ENCODE measurements at regions not wholly inside any gene's neighbourhood (a gene's known extent, or its start where the extent isn't known, plus 50 kb on each side); places are given as distances from the start of the nearest gene placed in this dataset.

- no peak for DNase-seq (ENCODE audit: insufficient read length, low spot score)
- FAIRE-seq: no peak
These were observed 167.8 kb downstream of the RAB28 start for GRCh38 chr4:13316354-13316753.

GRCh38 chr4:13313856-13314255 lies 170.3 kb downstream of the RAB28 start:
- no peak for DNase-seq (ENCODE audit: insufficient read length, low spot score)
- no peak for FAIRE-seq

GRCh38 chr4:13312264-13312663 lies 171.9 kb downstream of the RAB28 start:
- DNase-seq (ENCODE audit: insufficient read length, low spot score): no peak
- no peak for FAIRE-seq

GRCh38 chr4:13309751-13310150 lies 174.4 kb downstream of the RAB28 start:
- FAIRE-seq (no peak), DNase-seq (ENCODE audit: insufficient read length, low spot score) (no peak)

GRCh38 chr4:13306356-13306755 lies 177.8 kb downstream of the RAB28 start:
- FAIRE-seq: no peak
- no peak for DNase-seq (ENCODE audit: insufficient read length, low spot score)

GRCh38 chr4:13302876-13303275 lies 181.3 kb downstream of the RAB28 start:
- no peak for FAIRE-seq
- DNase-seq (ENCODE audit: insufficient read length, low spot score): no peak

GRCh38 chr4:13299343-13299742 lies 184.8 kb downstream of the RAB28 start:
- FAIRE-seq: no peak
- no peak for DNase-seq (ENCODE audit: insufficient read length, low spot score)

- FAIRE-seq (no peak), DNase-seq (ENCODE audit: insufficient read length, low spot score) (no peak)
These were observed 185.5 kb downstream of the RAB28 start for GRCh38 chr4:13298655-13299054.

- DNase-seq (ENCODE audit: insufficient read length, low spot score) (no peak), FAIRE-seq (no peak)
These were observed 187.2 kb downstream of the RAB28 start for GRCh38 chr4:13296986-13297385.

- DNase-seq (ENCODE audit: insufficient read length, low spot score) (no peak), FAIRE-seq (no peak)
These were observed 189.1 kb downstream of the RAB28 start for GRCh38 chr4:13294961-13295605.

- FAIRE-seq (no peak), DNase-seq (ENCODE audit: insufficient read length, low spot score) (no peak)
These were observed 191.8 kb downstream of the RAB28 start for GRCh38 chr4:13292372-13292771.

- FAIRE-seq (no peak), DNase-seq (ENCODE audit: insufficient read length, low spot score) (no peak)
These were observed 194.7 kb downstream of the RAB28 start for GRCh38 chr4:13289391-13289790.

- FAIRE-seq (no peak), DNase-seq (ENCODE audit: insufficient read length, low spot score) (no peak)
These were observed 198.8 kb downstream of the RAB28 start for GRCh38 chr4:13285336-13285735.

GRCh38 chr4:13284932-13285331 lies 199.2 kb downstream of the RAB28 start:
- no peak for DNase-seq (ENCODE audit: insufficient read length, low spot score)
- no peak for FAIRE-seq

GRCh38 chr4:13276357-13276756 lies 207.8 kb downstream of the RAB28 start:
- no peak for FAIRE-seq
- no peak for DNase-seq (ENCODE audit: insufficient read length, low spot score)

GRCh38 chr4:13268703-13269102 lies 215.4 kb downstream of the RAB28 start:
- DNase-seq (ENCODE audit: insufficient read length, low spot score) (no peak), FAIRE-seq (no peak)

- DNase-seq (ENCODE audit: insufficient read length, low spot score): no peak
- no peak for FAIRE-seq
These were observed 216.0 kb downstream of the RAB28 start for GRCh38 chr4:13268165-13268564.

GRCh38 chr4:13267091-13267490 lies 217.0 kb downstream of the RAB28 start:
- FAIRE-seq (no peak), DNase-seq (ENCODE audit: insufficient read length, low spot score) (no peak)

GRCh38 chr4:13266687-13267086 lies 217.5 kb downstream of the RAB28 start:
- FAIRE-seq: no peak
- no peak for DNase-seq (ENCODE audit: insufficient read length, low spot score)

GRCh38 chr4:13263967-13264525 lies 220.1 kb downstream of the RAB28 start:
- DNase-seq (ENCODE audit: insufficient read length, low spot score) (no peak), FAIRE-seq (no peak)

GRCh38 chr4:13262816-13263215 lies 221.3 kb downstream of the RAB28 start:
- FAIRE-seq (no peak), DNase-seq (ENCODE audit: insufficient read length, low spot score) (no peak)

- no peak for FAIRE-seq
- DNase-seq (ENCODE audit: insufficient read length, low spot score): no peak
These were observed 222.5 kb downstream of the RAB28 start for GRCh38 chr4:13261486-13262257.
